Caco-2 (cell line): ENCODE measurements at regions not wholly inside any gene's neighbourhood (a gene's known extent, or its start where the extent isn't known, plus 50 kb on each side); places are given as distances from the start of the nearest gene placed in this dataset.

Experiments
- BruUV-seq: library from RNA; stranded (reverse); fragments of 400-500 nt; replicated peaks from 2 replicates; lab custom pipeline; 2021; lab: Mats Ljungman, UMichigan
- CTCF ChIA-PET: fragments of 300-600 bp; sonication (Branson Sonifier 250); formaldehyde crosslinking; loops from one replicate; lab custom pipeline; 2022; ENCODE audit warnings: antibody characterized with exemption; lab: Charles Lee
- POLR2A ChIA-PET: fragments of 300-600 bp; sonication (Branson Sonifier 250); formaldehyde crosslinking; loops from one replicate; lab custom pipeline; 2022; ENCODE audit warnings: antibody characterized with exemption; lab: Charles Lee
- DNase-seq, 2 experiments: peaks; one replicate each; pipeline versions ENCODE4 v3.0.0 to v3.0.0-alpha.2; 2020 to 2022
- H3K27me3 ChIP-seq: replicated peaks from 2 replicates; pipeline ENCODE4 v1.6.0; 2011; ENCODE audit warnings: low read length; ENCODE audit not compliant: control insufficient read depth, insufficient read depth
- H3K36me3 ChIP-seq: 2 replicates; pipeline ENCODE4 v1.5.1; 2011; ENCODE audit warnings: low read length; ENCODE audit not compliant: control insufficient read depth, insufficient read depth
- H3K4me1 ChIP-seq: fragments of 250-450 bp; sonication (Bioruptor Pico); 2 replicates; pipeline ENCODE4 v1.5.1; 2020; ENCODE audit warnings: mild to moderate bottlenecking
- H3K4me3 ChIP-seq: 2 replicates; pipeline ENCODE4 v1.5.1; 2011; ENCODE audit warnings: low read depth, mild to moderate bottlenecking, control low read depth, low read length
- H3K9me3 ChIP-seq: fragments of 250-450 bp; sonication (Bioruptor Pico); 2 replicates; pipeline ENCODE4 v1.5.1; 2020; ENCODE audit warnings: mild to moderate bottlenecking, moderate library complexity
- H3K27ac Mint-ChIP-seq: one replicate; pipeline ENCODE4 v1.8.0; 2022; ENCODE audit warnings: mixed read lengths; ENCODE audit not compliant: unreplicated experiment
- H3K27me3 Mint-ChIP-seq: one replicate; pipeline ENCODE4 v1.8.0; 2022; ENCODE audit warnings: mixed read lengths; ENCODE audit not compliant: insufficient read depth, unreplicated experiment
- H3K36me3 Mint-ChIP-seq: one replicate; pipeline ENCODE4 v1.8.0; 2022; ENCODE audit warnings: mild to moderate bottlenecking, mixed read lengths; ENCODE audit not compliant: insufficient read depth, unreplicated experiment
- H3K4me1 Mint-ChIP-seq: one replicate; pipeline ENCODE4 v1.8.0; 2022; ENCODE audit warnings: low read depth, mixed read lengths; ENCODE audit not compliant: unreplicated experiment
- H3K4me3 Mint-ChIP-seq: one replicate; pipeline ENCODE4 v1.8.0; 2022; ENCODE audit warnings: mild to moderate bottlenecking, moderate library complexity, mixed read lengths; ENCODE audit not compliant: unreplicated experiment
- H3K9me3 Mint-ChIP-seq: one replicate; pipeline ENCODE4 v1.8.0; 2022; ENCODE audit warnings: mixed read lengths; ENCODE audit not compliant: unreplicated experiment
- intact Hi-C: fragments of 100-400 bp; cut with micrococcal nuclease; formaldehyde crosslinking; loops from one replicate; pipeline ENCODE4 v1.10.0; 2022; ENCODE audit not compliant: unreplicated experiment
- TF ChIP-seq, protein P1 (sequence below), 2 experiments: fragments of 200-600 bp in 1 of 2; IDR thresholded peaks; 1 replicate in 1 of 2; 2 replicates in 1 of 2; pipeline versions ENCODE4 v1.5.1 to v1.8.0; 2011 to 2022; ENCODE audit warnings: antibody characterized with exemption in 1 of 2, control low read depth in 1 of 2, inconsistent platforms in 1 of 2, low read depth in 1 of 2, low read length in 1 of 2, mild to moderate bottlenecking in 1 of 2, moderate library complexity in 1 of 2; ENCODE audit not compliant: insufficient read depth in 1 of 2, severe bottlenecking in 1 of 2, unreplicated experiment in 1 of 2

DNA sequence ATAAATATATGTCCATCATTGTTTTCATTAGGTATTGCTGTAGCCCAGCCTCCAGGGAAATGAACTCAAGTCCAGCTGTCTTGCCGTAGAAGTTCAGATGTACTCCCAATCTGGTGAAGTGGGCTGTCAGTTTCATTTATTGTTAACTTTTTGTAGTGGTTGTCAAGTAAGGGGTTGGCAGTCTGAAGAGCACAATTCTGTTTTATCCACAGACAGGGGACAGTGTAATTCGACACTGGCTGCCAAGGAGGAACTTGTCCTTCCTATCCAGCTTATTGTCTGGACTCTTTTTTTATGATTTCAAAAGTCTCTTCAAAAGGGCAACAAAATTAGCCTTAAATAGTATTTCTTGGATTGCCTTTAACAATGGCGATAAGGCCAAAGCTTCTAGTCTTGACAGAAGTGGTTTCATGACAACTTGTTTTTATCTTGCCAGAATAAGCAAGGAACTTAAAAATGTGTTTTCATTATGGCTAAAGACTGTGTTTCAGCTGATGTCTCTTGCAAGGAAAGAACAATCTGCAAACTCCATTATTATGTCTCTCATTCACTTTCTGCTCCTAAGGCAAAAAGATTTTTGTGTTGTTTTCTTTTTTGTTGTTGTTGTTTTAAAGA, 73.9 kb upstream of the TANC2 start:
- no peaks in the 10 kb centered on the region for H3K9me3 ChIP-seq
- H3K4me3 Mint-ChIP-seq: no peak overlapping the region
- ChIA-PET CTCF (no interaction called here), POLR2A (no interaction called here)
- no peaks in the 10 kb centered on the region for H3K36me3 Mint-ChIP-seq
- no peaks in the 10 kb centered on the region for H3K27me3 Mint-ChIP-seq
- TF ChIP-seq, protein P1, sequence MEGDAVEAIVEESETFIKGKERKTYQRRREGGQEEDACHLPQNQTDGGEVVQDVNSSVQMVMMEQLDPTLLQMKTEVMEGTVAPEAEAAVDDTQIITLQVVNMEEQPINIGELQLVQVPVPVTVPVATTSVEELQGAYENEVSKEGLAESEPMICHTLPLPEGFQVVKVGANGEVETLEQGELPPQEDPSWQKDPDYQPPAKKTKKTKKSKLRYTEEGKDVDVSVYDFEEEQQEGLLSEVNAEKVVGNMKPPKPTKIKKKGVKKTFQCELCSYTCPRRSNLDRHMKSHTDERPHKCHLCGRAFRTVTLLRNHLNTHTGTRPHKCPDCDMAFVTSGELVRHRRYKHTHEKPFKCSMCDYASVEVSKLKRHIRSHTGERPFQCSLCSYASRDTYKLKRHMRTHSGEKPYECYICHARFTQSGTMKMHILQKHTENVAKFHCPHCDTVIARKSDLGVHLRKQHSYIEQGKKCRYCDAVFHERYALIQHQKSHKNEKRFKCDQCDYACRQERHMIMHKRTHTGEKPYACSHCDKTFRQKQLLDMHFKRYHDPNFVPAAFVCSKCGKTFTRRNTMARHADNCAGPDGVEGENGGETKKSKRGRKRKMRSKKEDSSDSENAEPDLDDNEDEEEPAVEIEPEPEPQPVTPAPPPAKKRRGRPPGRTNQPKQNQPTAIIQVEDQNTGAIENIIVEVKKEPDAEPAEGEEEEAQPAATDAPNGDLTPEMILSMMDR (IDR thresholded peaks at IDR 0.05; ENCODE audit: insufficient read depth in 1 of 2, low read depth in 1 of 2, low read length in 1 of 2, severe bottlenecking in 1 of 2, unreplicated experiment in 1 of 2): no peak
- H3K4me1 ChIP-seq: no peaks in the 10 kb centered on the region
- no peak overlapping the region for H3K4me3 ChIP-seq
- no peaks in the 10 kb centered on the region for H3K27me3 ChIP-seq
- BruUV-seq: no TSS peak
- H3K27ac Mint-ChIP-seq: no peak overlapping the region
- no peak for DNase-seq
- no peaks in the 10 kb centered on the region for H3K36me3 ChIP-seq
- no peaks in the 10 kb centered on the region for H3K9me3 Mint-ChIP-seq
- intact Hi-C loops: no loop called here
- H3K4me1 Mint-ChIP-seq: no peaks in the 10 kb centered on the region

DNA sequence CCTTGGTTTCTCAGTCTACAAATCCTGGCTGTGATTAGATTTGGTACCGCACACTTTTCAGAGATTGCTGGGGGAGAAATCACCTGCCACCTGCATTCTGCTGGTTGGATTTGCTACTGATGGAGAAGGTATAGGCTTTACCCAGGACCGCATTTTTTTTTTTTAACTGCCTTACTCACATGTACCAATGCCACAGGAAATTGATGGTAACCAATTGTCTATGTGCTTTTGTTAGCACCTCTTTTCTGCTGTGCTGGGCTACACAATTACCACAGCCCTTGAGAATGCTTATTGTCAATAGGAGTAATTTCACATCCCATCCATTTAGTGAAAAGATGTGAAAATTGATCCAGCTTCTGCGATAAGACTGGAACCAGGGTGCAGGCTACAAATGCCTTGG, 74.4 kb upstream of the TANC2 start:
- intact Hi-C loops: no loop called here
- TF ChIP-seq, protein P1 (IDR thresholded peaks at IDR 0.05; ENCODE audit: insufficient read depth in 1 of 2, low read depth in 1 of 2, low read length in 1 of 2, severe bottlenecking in 1 of 2, unreplicated experiment in 1 of 2): no peak
- Mint-ChIP-seq H3K27ac (no peak overlapping the region), H3K4me1 (no peaks in the 10 kb centered on the region), H3K9me3 (no peaks in the 10 kb centered on the region), H3K27me3 (no peaks in the 10 kb centered on the region), H3K4me3 (no peak overlapping the region), H3K36me3 (no peaks in the 10 kb centered on the region)
- POLR2A ChIA-PET: no interaction called here
- H3K4me3 ChIP-seq: no peak overlapping the region
- no peaks in the 10 kb centered on the region for H3K27me3 ChIP-seq
- DNase-seq: no peak
- H3K9me3 ChIP-seq: no peaks in the 10 kb centered on the region
- no peaks in the 10 kb centered on the region for H3K4me1 ChIP-seq
- CTCF ChIA-PET: no interaction called here
- H3K36me3 ChIP-seq: no peaks in the 10 kb centered on the region
- no TSS peak for BruUV-seq

GRCh38 chr17:62888765-62889164, 77.3 kb upstream of the TANC2 start:
- no TSS peak for BruUV-seq
- ChIA-PET CTCF (no interaction called here), POLR2A (no interaction called here)
- Mint-ChIP-seq H3K27ac (no peak overlapping the region), H3K27me3 (no peaks in the 10 kb centered on the region), H3K4me1 (no peaks in the 10 kb centered on the region), H3K9me3 (no peaks in the 10 kb centered on the region), H3K4me3 (no peak overlapping the region), H3K36me3 (no peaks in the 10 kb centered on the region)
- no peak for DNase-seq
- H3K36me3 ChIP-seq: no peaks in the 10 kb centered on the region
- H3K4me1 ChIP-seq: no peaks in the 10 kb centered on the region
- no peaks in the 10 kb centered on the region for H3K27me3 ChIP-seq
- no peak overlapping the region for H3K4me3 ChIP-seq
- TF ChIP-seq, protein P1 (IDR thresholded peaks at IDR 0.05; ENCODE audit: insufficient read depth in 1 of 2, low read depth in 1 of 2, low read length in 1 of 2, severe bottlenecking in 1 of 2, unreplicated experiment in 1 of 2): no peak
- no peaks in the 10 kb centered on the region for H3K9me3 ChIP-seq
- intact Hi-C loops: no loop called here
